Neural progenitor cell (in vitro differentiated cells): ENCODE measurements at regions not wholly inside any gene's neighbourhood (a gene's known extent, or its start where the extent isn't known, plus 50 kb on each side); places are given as distances from the start of the nearest gene placed in this dataset.

Source experiments
- DNase-seq: peaks from one replicate; pipeline ENCODE4 v3.0.0-alpha.2; 2016; ENCODE audit warnings: low spot score
- H2AFZ ChIP-seq: fragments of 200-600 bp; sonication (generic); replicated peaks from 2 replicates; pipeline ENCODE4 v1.6.1; 2016; ENCODE audit warnings: antibody characterized with exemption
- H3F3A ChIP-seq: fragments of 200-600 bp; sonication (generic); 2 replicates; pipeline ENCODE4 v1.6.1; 2016; ENCODE audit warnings: antibody characterized with exemption, low read depth
- H3K27ac ChIP-seq: fragments of 200-600 bp; sonication (generic); 2 replicates; pipeline ENCODE4 v1.5.1; 2016; ENCODE audit warnings: mild to moderate bottlenecking
- H3K27me3 ChIP-seq: fragments of 200-600 bp; sonication (generic); 2 replicates; pipeline ENCODE4 v1.6.1; 2016; ENCODE audit warnings: mild to moderate bottlenecking, moderate library complexity
- H3K36me3 ChIP-seq: fragments of 200-600 bp; sonication (generic); 2 replicates; pipeline ENCODE4 v1.5.1; 2016
- H3K4me1 ChIP-seq: fragments of 200-600 bp; sonication (generic); 2 replicates; pipeline ENCODE4 v1.6.1; 2016; ENCODE audit warnings: mixed run types
- H3K4me2 ChIP-seq: fragments of 200-600 bp; sonication (generic); 2 replicates; pipeline ENCODE4 v1.6.1; 2016
- H3K4me3 ChIP-seq: fragments of 200-600 bp; sonication (generic); 2 replicates; pipeline ENCODE4 v1.5.1; 2016
- H3K79me2 ChIP-seq: fragments of 200-600 bp; sonication (generic); 2 replicates; pipeline ENCODE4 v1.6.1; 2016; ENCODE audit warnings: low read depth
- H3K9ac ChIP-seq: fragments of 200-600 bp; sonication (generic); 2 replicates; pipeline ENCODE4 v1.6.1; 2016
- H3K9me3 ChIP-seq: fragments of 200-600 bp; sonication (generic); 2 replicates; pipeline ENCODE4 v1.5.1; 2016; ENCODE audit warnings: low read depth
- H4K20me1 ChIP-seq: fragments of 200-600 bp; sonication (generic); 2 replicates; pipeline ENCODE4 v1.6.1; 2016; ENCODE audit warnings: low read depth
- H3K27ac Mint-ChIP-seq: 3 replicates; pipeline ENCODE4 v1.8.0; 2021; ENCODE audit warnings: mixed read lengths
- H3K27me3 Mint-ChIP-seq: 2 replicates; pipeline ENCODE4 v1.8.0; 2022; ENCODE audit warnings: low read depth, mild to moderate bottlenecking, inconsistent platforms, moderate library complexity, mixed read lengths; ENCODE audit not compliant: insufficient read depth
- H3K36me3 Mint-ChIP-seq: 3 replicates; pipeline ENCODE4 v1.8.0; 2021; ENCODE audit warnings: mixed read lengths
- H3K4me1 Mint-ChIP-seq: 3 replicates; pipeline ENCODE4 v1.8.0; 2021; ENCODE audit warnings: mixed read lengths
- H3K4me3 Mint-ChIP-seq: 3 replicates; pipeline ENCODE4 v1.8.0; 2021; ENCODE audit warnings: mild to moderate bottlenecking, moderate library complexity, mixed read lengths
- H3K9me3 Mint-ChIP-seq: 3 replicates; pipeline ENCODE4 v1.8.0; 2020; ENCODE audit warnings: mixed read lengths
- CTCF ChIP-seq: fragments of 200-600 bp; sonication (generic); IDR thresholded peaks from 2 replicates; pipeline ENCODE4 v1.5.1; 2017; ENCODE audit warnings: antibody characterized with exemption, mild to moderate bottlenecking
- EZH2 ChIP-seq: fragments of 200-600 bp; sonication (generic); IDR thresholded peaks from 2 replicates; pipeline ENCODE4 v1.6.1; 2017; ENCODE audit warnings: antibody characterized with exemption, mild to moderate bottlenecking, moderate library complexity
- EZH2phosphoT487 ChIP-seq: fragments of 200-600 bp; sonication (generic); IDR thresholded peaks from 2 replicates; pipeline ENCODE4 v1.6.1; 2017; ENCODE audit warnings: antibody characterized with exemption

GRCh38 chr16:54816471-54816870, 114.2 kb upstream of the IRX5 start:
- H3K27ac ChIP-seq, result no peak overlapping the region
- H3K36me3 Mint-ChIP-seq, result no peaks in the 10 kb centered on the region

GRCh38 chr16:54815177-54815576, 115.5 kb upstream of the IRX5 start:
- Mint-ChIP-seq H3K36me3 (no peaks in the 10 kb centered on the region), H3K9me3 (peaks cover 3% of the 10 kb centered on the region), H3K4me1 (peaks cover 17% of the 10 kb centered on the region), H3K27ac (no peak overlapping the region), H3K4me3 (no peak overlapping the region), H3K27me3 (no peaks in the 10 kb centered on the region)
- Histone ChIP-seq H3K9me3 (no peaks in the 10 kb centered on the region), H3K4me1 (peaks cover 11% of the 10 kb centered on the region), H3K4me2 (no peak overlapping the region), H2AFZ (no peak overlapping the region), H3K79me2 (no peaks in the 10 kb centered on the region), H3K36me3 (no peaks in the 10 kb centered on the region), H3K9ac (no peak overlapping the region), H3K4me3 (no peak overlapping the region), H4K20me1 (no peaks in the 10 kb centered on the region), H3K27me3 (no peaks in the 10 kb centered on the region), H3K27ac (no peak overlapping the region), H3F3A (no peaks in the 10 kb centered on the region)
- no peak for DNase-seq
- TF ChIP-seq EZH2 (no peak), EZH2phosphoT487 (no peak), CTCF (no peak)

More at GRCh38 chr16:54816471-54816870, 114.2 kb upstream of the IRX5 start:
- peaks cover 17% of the 10 kb centered on the region for H3K4me1 Mint-ChIP-seq
- peaks cover 11% of the 10 kb centered on the region for H3K4me1 ChIP-seq
- H3K36me3 ChIP-seq, result no peaks in the 10 kb centered on the region
- DNase-seq, result no peak
- no peaks in the 10 kb centered on the region for H3K27me3 Mint-ChIP-seq
- no peak overlapping the region for H3K4me3 Mint-ChIP-seq
- H3F3A ChIP-seq, result no peaks in the 10 kb centered on the region
- no peak overlapping the region for H3K27ac Mint-ChIP-seq
- no peak overlapping the region for H3K4me3 ChIP-seq
- no peak overlapping the region for H3K9ac ChIP-seq
- no peak overlapping the region for H3K4me2 ChIP-seq
- H3K27me3 ChIP-seq, result no peaks in the 10 kb centered on the region
- H3K79me2 ChIP-seq, result no peaks in the 10 kb centered on the region
- TF ChIP-seq CTCF, result no peak
- TF ChIP-seq EZH2phosphoT487, result no peak
- no peak for TF ChIP-seq EZH2
- H3K9me3 ChIP-seq, result no peaks in the 10 kb centered on the region
- H2AFZ ChIP-seq, result no peak overlapping the region
- no peaks in the 10 kb centered on the region for H4K20me1 ChIP-seq
- H3K9me3 Mint-ChIP-seq, result peaks cover 3% of the 10 kb centered on the region

- no peak for DNase-seq
- Histone ChIP-seq H3K4me3 (no peak overlapping the region), H3K4me2 (no peak overlapping the region), H3K27ac (no peak overlapping the region), H3K9me3 (no peaks in the 10 kb centered on the region), H3K36me3 (no peaks in the 10 kb centered on the region), H4K20me1 (no peaks in the 10 kb centered on the region), H3K79me2 (no peaks in the 10 kb centered on the region), H3K9ac (no peak overlapping the region), H3K4me1 (peaks cover 11% of the 10 kb centered on the region), H3K27me3 (no peaks in the 10 kb centered on the region), H2AFZ (no peak overlapping the region), H3F3A (no peaks in the 10 kb centered on the region)
- no peak overlapping the region for H3K4me3 Mint-ChIP-seq
- H3K27me3 Mint-ChIP-seq, result no peaks in the 10 kb centered on the region
- TF ChIP-seq CTCF, result no peak
- TF ChIP-seq EZH2phosphoT487, result no peak
- no peak for TF ChIP-seq EZH2
- peaks cover 17% of the 10 kb centered on the region for H3K4me1 Mint-ChIP-seq
- H3K9me3 Mint-ChIP-seq, result no peaks in the 10 kb centered on the region
- no peak overlapping the region for H3K27ac Mint-ChIP-seq
- H3K36me3 Mint-ChIP-seq, result no peaks in the 10 kb centered on the region
Measured at GRCh38 chr16:54813778-54814177, 116.9 kb upstream of the IRX5 start.
